GM10266 (cell line): ENCODE measurements at regions not wholly inside any gene's neighbourhood (a gene's known extent, or its start where the extent isn't known, plus 50 kb on each side); places are given as distances from the start of the nearest gene placed in this dataset.

Experiments
- DNase-seq: peaks from one replicate; pipeline ENCODE4 v3.0.0; 2012; ENCODE audit errors: extremely low spot score
- CTCF ChIP-seq: IDR thresholded peaks from 2 replicates; pipeline ENCODE4 v1.5.1; 2012; ENCODE audit warnings: mild to moderate bottlenecking, low read depth; ENCODE audit not compliant: control insufficient read depth, insufficient read depth; ENCODE audit errors: missing control alignments

GRCh38 chr5:152293189-152293588 lies 111.9 kb downstream of the NMUR2 start:
- DNase-seq = no peak
- no peak for TF ChIP-seq CTCF

- TF ChIP-seq CTCF = no peak
- no peak for DNase-seq
Measured at GRCh38 chr5:152290181-152290580, 114.9 kb downstream of the NMUR2 start.

- no peak for DNase-seq
- TF ChIP-seq CTCF = no peak
Measured at GRCh38 chr5:152288917-152289595, 116.0 kb downstream of the NMUR2 start.

GRCh38 chr5:152288499-152288898 lies 116.6 kb downstream of the NMUR2 start:
- TF ChIP-seq CTCF = no peak
- DNase-seq = no peak

- TF ChIP-seq CTCF = no peak
- DNase-seq = no peak
Measured at GRCh38 chr5:152285764-152286163, 119.3 kb downstream of the NMUR2 start.

- no peak for TF ChIP-seq CTCF
- DNase-seq = no peak
Measured at GRCh38 chr5:152282331-152282730, 122.7 kb downstream of the NMUR2 start.

- no peak for TF ChIP-seq CTCF
- DNase-seq = no peak
Measured at GRCh38 chr5:152277936-152278335, 127.1 kb downstream of the NMUR2 start.
